NCI-H748 (cell line): ENCODE measurements at regions not wholly inside any gene's neighbourhood (a gene's known extent, or its start where the extent isn't known, plus 50 kb on each side); places are given as distances from the start of the nearest gene placed in this dataset.
"Not testable (repeated sequence)": the region's sequence is repeated elsewhere in the genome, so short reads cannot be mapped to it uniquely, and the experiment has no call there.

Experiments used
- DNase-seq: peaks from one replicate; lab custom pipeline; 2025; ENCODE audit not compliant: unreplicated experiment; lab: John Stamatoyannopoulos, UW

DNA sequence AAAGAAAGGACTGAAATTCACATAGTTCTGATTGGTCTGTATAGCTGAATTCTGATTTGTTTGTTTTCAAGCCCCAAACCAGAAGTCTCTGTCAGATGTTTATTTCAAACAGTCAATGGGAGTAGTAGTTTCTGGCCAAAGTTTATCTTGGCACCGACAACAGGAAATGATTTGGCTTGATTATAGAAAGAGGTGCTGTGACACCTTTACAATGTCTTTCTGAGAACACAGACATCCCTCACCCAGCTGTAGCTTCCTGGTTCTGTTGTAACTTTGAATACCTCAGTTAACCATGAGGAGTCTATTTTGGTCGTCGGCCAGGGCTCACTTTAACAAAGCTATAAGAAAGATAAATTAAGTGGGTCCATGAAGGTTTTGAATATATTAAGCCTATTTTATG lies 545.0 kb upstream of the ZNF804A start:
- peak; percentile 89 for DNase-seq

DNA sequence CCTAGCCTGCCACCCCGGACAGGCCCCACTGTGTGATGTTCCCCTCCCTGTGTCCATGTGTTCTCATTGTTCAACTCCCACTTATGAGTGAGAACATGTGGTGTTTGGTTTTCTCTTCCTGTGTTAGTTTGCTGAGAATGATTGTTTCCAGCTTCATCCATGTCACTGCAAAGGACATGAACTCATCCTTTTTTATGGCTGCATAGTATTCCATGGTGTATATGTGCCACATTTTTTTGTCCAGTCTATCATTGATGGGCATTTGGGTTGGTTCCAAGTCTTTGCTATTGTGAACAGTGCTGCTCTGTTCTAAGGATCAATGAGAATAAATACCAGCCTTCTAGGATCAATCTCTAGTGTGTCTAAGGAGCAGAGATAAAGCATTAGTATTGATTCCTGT lies 543.9 kb upstream of the ZNF804A start:
- not testable (repeated sequence) for DNase-seq

DNA sequence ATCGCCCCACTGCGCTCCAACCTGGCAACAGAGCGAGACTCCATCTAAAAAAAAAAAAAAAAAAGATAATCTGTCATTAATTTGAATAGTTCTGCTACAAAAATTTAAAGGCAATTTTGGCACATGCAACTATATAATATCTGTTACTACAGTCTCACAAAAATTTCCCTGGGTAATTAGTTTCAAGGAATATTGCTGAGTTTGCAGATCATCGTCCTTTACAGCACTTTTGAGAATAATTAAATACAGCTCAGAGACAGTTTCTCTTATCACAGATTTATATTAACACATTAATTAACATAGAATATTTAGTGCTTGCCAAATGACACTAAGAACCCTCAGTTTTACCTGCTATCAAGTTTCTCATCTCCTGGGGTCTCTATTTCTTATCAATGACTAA lies 540.4 kb upstream of the ZNF804A start:
- no peak for DNase-seq

DNA sequence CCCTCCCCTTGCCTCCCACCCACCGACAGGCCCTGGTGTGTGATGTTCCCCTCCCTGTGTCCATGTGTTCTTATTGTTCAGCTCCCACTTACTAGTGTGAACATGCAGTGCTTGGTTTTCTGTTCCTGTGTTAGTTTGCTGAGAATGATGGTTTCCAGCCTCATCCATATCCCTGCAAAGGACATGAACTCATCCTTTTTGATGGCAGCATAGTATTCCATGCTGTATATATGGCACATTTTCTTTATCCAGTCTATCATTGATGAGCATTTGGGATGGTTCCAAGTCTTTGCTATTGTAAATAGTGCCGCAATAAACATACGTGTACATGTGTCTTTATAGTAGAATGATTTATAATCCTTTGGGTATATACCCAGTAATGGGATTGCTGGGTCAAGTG lies 538.1 kb upstream of the ZNF804A start:
- not testable (repeated sequence) for DNase-seq

DNA sequence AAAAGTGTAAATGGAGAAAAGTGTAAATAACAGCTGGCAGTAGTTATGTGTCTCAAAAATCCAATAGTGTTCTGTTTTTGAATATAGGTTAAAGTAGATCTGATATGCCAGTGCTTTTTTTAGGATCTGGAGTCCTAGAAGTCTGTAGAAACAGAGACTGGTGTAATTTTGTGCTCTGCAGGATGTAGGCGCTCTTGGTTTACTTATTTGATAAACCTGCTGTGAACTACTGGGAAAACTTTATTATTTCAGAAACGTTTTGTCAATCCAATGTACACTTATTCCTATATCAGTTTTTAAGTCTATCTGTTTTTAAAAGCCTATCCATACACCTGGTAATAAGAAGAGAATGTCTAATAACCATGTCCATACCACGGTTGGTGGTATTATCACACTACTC lies 530.8 kb upstream of the ZNF804A start:
- peak; percentile 91 for DNase-seq

DNA sequence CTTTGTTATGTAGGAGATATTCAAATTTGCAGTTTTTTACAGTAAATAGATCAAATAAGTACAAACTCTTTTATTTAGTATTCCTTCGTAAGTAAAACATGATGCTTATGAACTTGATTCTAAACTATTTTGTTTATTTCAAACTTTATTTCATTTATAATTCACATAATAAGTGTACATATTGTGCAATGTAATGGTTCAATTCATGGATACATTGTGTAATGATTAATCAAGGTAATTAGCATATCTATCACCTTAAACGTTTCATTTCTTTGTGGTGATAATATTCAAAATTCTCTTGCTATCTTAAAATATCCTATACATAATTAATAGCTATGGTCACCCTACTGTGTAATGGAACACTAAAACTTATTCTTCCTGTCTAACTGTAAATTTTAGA lies 525.9 kb upstream of the ZNF804A start:
- no peak for DNase-seq

DNA sequence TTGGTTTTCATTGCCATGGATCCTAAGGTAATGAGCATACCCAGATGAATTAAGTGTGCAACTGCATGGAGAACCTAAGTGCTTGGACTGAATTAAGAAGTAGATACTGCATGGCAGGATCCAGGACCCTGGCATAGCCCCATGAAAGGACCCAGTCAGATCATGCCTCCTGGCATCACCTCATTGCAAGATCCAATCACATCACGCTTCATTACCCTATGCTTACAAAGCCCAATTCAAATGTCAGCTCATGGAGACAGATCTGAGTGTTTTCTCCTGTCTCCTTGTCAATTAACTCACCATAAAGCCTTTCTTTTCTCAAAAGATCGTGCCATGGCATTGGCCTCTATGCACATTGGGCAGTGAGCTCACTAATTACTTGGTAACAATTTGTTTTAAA lies 519.8 kb upstream of the ZNF804A start:
- peak; percentile 22 for DNase-seq

DNA sequence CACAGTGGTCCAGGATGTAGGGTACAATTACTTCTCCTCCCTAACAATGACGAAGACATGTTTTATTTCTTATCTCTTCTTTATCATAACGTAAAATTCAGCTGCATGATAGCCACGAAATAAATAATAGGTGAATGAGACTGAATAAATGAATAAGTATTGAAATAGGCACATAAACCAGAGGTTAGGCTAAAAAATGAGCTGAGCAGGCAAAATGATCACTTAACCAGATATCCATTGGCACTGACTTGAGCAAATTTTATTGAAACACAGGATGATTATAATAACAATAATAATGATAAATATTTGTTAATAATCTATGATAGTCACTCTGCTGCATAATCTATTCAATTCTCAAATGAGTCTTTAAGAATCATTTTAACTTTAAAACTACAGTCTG lies 506.9 kb upstream of the ZNF804A start:
- no peak for DNase-seq

DNA sequence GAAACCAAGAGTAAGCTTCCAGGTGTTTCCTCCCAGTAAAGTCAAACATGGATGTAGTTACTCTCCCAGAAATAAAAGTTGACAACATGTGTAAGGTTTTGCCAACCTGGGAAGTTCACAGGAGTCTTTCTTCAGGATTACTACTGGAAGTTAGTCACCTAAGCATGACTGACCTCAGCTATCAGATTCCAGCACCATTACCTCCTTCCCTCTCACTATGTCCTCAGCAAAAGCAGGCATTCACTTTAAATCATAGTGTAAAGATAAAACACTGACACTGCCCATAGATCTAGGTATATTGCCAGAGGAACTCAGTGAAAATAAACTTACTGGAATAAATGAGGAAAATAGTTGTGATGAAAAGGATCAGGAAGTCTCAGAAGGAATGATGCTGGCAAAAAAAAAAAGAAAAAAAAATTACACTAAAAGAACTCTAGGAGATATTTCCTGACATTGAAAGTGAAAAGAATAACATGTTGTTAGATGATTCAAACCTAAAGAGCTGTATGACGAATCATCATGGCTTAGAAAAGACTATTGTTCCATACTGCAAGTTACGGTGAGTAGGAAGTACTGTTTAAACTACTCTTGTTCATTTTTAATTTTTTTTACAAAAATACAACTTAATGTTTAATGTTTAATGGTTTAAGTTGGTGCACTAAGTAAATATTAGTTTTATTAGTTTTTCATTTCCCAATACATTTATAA lies 484.5 kb upstream of the ZNF804A start:
- no peak for DNase-seq

DNA sequence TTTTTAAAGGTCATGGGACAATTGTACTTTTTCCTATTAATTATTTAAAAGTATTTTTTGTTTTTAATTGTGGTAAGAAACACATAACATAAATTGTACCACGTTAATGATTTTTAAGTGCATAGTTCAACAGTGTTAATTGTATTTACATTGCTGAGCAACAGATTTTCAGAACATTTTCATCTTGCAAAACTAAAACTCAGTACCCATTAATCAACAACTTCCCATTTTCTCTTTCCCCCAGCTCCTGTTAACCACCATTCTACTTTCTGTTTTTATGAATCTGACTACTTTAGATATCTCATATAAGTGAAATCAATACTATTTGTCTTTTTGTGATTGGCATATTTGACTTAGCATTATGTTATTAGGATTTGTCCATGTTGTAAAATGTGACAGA lies 483.9 kb upstream of the ZNF804A start:
- no peak for DNase-seq

DNA sequence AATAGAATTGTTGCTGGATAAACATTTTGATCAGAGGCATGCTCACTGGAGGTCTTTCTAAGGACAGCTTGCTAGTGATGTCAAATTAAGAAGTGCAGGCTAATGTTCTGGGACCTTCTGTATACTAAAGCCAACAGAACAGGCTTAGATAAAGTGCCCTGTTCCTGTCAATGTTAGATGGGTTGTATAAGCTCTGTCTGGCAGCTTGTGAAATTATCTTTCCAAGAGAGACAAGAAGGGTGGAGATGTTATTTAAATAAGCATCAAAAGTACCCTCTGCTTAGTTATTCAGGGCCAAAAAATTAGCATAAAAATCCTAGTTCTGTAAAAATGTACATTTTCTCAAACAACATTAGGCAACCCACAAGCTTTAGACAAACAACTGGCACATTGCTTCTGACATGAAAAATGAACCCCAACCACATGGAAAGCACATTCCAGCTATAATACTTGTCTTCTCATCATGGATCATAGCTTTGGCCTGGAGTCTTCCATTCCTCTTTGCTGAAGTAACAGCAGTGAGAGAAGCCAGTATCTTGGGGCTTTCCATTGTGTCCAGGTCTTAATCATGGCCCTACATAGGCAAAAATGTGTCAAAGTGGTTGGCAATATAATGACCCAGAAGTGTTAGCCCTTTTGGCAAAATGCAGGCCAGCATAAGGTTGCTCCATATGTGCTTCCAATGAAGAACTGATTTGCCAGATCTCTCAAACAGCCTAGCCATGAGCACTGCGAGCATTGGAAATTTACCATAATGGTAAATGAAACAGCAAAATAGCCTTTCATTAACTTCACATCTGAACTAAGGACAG lies 478.1 kb upstream of the ZNF804A start:
- DNase-seq, result no peak

DNA sequence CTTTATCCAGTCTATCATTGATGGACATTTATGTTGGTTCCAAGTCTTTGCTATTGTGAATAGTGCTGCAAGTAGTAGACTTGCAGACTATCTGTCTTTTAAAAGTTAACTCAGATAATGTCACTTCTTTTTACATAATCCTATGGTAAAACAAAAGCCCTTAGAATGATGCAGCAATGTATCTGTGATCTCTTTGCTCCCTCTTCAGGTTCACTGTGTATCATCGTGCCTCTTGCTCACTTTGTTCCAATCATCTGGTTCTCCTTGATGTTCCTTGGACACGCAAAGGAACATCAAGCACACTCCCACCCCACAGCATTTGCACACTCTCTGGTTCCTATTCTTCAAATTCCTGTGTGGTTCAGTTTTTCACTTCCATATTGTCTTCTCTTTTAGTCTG lies 472.5 kb upstream of the ZNF804A start:
- no peak for DNase-seq

DNA sequence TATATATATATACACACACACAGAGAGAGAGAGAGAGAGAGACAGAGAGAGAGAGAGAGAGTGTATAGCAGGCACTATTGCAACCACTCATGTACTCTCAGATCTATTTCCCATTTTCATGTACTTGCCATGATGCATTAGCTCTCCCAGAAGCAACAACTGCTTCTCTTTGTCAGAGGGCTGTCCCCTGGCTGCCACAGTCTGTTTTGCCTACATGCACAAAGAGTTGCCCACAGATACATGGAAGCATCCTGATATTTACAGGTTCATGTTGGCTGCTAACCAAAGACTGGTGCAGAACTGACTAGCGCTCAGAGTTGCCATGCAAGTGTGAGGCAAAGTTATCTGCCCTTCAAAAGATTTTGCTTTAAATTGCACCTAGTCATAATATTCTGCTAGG lies 469.3 kb upstream of the ZNF804A start:
- no peak for DNase-seq

DNA sequence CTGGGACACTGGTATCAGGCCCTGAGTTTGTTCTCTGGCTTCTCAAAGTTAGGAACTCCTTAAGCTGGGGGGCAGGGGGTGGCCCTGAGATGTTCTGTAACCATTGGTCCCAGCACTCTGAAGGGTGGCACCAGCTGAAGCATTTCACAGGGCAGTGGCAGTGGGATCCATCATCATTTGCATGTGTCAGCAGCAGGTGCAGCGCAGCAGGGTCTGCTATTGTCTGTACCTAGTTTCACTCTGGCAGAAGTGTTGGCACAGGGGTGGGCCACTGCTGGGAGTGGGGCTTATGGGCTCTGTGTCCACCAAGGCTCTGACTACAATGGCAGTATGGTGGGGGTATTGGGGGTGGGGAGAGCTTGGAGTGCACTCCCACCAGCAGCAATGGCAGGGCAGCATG lies 460.4 kb upstream of the ZNF804A start:
- DNase-seq, result peak; percentile 23

DNA sequence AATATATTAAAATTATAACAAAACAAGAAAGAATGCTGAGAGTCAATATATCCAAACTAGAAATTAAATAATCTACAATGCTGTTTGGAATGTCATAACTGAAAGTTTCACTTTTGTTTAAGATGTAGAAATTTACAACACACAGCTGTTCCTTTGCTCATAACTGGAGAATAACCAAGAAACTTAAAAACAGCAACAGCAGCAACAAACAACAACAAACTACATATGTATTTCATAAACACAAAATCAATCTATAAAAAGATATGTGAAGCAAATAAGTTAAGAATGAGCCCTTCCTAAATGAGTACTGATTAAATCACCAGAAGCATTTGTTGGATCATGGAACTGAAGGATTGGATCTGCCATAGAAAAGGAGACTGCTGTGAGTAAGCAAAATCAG lies 456.5 kb upstream of the ZNF804A start:
- DNase-seq, result no peak

DNA sequence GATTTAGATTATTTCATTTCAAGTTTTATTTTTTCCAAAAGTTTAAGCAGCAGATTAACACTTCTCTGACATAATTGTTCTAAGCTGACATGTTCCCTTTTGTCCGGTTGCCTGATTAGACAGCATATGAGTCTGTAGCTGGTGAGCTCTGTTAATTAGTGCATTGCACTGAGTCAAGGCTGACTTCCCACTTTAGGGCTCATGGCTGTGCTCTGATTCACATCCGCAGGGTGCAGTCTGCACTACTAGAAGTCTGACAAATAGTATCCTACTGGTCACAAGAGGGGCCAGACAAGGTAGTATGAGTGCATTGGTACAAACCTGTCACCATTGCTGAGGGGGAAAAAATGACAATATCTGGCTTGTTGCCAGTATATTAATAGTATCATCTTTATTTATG lies 443.9 kb upstream of the ZNF804A start:
- DNase-seq, result no peak

DNA sequence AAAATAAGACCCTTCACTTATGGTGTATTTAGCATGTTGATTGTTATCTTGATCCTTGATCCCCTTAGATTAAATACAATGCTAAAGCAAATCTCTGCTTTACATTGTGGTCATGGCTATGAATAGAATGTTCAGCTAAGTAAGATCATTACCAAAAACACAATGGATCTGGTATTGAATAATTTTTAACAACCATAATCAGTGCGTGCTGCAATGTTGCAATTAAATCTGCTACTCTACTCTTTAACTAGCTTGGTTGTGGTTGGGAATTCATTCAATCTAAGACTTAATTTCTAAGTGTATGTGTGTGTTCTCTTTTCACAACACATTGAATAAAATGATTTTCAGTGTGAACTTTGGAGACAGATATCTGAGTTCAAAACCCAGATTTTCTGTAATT lies 442.5 kb upstream of the ZNF804A start:
- DNase-seq, result peak; percentile 14

DNA sequence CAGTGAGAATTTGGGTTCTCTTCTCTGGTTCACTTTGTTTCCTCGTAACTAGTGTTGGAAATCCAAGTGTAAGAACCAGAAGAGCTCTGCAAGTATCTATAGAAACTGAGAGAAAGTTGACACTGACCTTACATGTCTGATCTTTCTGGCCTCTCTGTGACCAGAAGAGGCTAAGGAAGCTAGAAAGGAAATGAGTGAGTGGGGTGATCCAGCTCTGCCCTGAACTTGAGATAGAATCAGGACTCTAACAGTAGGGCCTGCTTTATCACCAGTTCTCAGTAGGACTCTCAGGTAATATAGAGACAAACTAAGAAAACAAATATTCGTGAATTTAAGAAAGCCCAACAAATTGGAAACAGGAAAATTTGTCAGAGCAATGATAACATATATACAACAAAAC lies 441.2 kb upstream of the ZNF804A start:
- DNase-seq, result no peak

DNA sequence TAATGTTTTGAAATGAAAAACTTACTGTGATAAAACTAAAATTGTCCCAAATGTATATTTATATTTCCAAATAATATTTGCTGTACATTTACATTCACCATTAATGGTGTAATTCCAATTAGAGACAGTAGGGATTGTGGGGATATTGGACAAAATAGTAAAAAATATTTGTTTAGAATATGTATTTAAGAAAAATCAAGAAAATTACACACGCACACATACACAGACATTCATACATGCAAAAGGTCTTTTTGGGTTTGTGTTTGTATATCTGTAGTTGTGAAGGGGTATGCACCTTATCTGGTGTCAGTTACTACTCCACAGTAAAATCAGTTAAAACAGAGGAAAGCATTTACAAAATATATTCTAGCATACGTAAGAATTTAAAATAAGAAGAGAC lies 435.9 kb upstream of the ZNF804A start:
- DNase-seq, result no peak

DNA sequence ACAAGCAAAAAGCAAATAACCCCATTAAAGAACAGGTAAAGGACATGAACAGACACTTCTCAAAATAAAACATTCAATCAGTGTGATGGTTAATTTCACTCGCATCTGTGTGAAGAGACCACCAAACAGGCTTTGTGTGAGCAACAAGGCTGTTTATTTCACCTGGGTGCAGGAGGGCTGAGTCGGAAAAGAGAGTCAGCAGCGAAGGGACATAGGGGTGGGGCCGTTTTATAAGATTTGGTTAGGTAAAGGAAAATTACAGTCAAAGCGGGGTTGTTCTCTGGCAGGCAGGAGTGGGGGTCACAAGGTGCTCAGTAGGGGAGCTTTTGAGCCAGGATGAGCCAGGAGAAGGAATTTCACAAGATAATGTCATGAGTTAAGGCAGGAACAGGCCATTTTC lies 429.5 kb upstream of the ZNF804A start:
- not testable (repeated sequence) for DNase-seq

DNA sequence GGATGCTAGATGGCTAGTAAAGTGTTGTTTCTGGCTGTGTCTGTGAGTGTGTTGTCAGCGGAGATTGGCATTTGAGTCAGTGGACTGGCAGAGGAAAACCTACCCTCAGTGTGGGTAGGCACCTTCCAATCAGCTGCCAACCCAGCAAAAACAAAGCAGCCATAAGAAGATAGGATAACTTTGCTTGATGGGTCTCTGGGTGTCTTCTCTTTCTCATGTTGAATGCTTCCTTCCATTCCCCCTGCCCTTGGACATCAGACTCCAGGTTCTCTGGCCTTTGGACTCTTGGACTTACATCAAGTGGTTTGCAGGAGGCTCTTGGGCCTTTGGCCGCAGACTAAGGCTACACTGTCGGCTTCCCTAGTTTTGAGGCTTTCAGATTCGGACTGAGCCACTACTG lies 429.0 kb upstream of the ZNF804A start:
- no peak for DNase-seq

DNA sequence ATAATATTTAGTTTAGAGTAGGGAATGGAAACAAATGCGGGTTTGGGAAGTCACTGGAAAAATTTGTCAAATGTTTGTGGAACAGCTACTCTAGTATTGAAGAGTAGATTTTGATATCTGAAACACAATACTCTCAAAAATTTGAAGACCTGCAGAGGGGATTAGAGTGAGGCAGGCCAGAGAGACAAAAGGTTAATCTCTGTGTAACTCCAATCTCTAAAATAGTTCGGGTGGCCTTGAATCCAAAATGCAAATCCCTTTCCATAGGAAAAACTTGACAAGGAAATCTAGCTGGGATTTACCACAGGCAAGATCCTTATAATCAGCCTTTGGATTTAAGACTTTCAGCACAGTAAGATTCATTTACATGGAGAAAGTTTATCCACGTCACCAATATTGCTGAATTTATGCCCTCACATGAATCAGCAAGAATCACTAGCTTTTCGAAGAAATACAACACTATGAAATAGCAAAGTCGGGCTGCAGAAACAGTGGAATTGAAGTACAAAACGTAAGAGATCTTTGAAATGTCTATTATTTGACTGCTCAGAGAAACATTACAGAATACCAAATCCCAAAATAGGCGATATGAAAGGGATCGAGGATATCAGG lies 423.7 kb upstream of the ZNF804A start:
- no peak for DNase-seq
